ENCODE measurements at regions not wholly inside any gene's neighbourhood (a gene's known extent, or its start where the extent isn't known, plus 50 kb on each side); places are given as distances from the start of the nearest gene placed in this dataset.

DNA sequence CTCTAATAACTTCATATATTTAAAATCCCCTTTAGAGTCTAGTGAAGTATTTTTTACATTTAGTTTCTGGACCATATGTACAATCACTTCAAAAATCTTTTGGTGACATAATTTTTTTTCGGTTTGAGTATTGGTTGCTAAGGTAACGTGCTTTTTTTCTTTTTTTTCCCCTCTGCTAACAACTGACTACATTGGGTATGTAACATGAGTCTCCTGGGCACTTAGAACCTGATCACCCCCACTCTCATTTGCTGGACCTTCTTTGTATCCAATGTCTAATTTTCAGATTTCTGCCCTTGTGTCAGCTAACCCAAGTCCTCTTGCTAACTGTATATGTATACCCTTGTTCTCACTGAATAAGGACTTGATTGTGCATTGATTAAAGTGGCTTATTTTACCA lies 592.9 kb upstream of the FLRT2 start:
- TF ChIP-seq CTCF (IDR thresholded peaks at IDR 0.05) = no peak
- no peak for TF ChIP-seq ZFX (IDR thresholded peaks at IDR 0.05; ENCODE audit: borderline replicate concordance)

All from 22Rv1 (cell line).